GF-D8 (cell line): ENCODE measurements at regions not wholly inside any gene's neighbourhood (a gene's known extent, or its start where the extent isn't known, plus 50 kb on each side); places are given as distances from the start of the nearest gene placed in this dataset.

Source experiments
- DNase-seq: peaks from one replicate; lab custom pipeline; 2025; lab: John Stamatoyannopoulos, UW

DNA sequence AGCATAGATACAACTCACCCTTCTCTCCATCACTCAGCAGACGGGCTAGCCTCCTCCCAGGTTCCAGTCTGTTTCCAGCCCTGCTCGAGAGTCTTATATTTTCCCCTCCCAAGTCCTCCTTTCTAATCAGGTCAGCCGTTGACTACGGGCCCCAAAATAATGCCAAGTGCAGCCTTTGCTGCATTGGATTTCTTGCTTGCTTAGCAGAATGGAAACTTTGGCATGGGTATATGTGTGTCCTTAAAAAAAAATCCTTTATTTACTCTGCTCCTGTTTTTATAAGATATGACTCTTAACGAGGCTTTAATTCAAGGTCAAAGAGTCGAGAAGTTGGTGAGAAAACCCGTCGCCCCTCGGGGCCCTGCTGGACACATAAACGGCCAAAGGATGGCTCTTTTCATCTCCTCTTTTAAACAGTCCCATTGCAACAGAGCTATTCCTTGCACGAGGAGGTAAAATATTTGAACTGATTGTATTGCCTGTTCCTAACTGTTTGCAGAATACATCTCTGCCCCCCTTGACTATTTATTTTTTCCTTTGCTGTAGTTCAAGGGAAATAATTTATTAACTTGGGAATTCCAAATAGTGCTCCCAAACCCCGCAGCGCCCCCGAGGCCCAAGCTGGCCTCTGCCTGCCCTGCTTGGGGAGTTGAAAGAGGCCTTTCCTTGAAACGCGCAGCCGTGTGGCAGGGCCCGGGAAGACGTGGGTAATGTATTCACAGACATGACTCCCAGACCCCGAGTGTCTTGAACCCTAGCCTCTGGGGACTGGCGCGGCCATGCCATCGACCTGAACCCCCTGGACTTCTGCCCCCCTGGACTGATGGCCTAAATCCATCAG, 156.5 kb upstream of the MYL2 start:
- DNase-seq = no peak

DNA sequence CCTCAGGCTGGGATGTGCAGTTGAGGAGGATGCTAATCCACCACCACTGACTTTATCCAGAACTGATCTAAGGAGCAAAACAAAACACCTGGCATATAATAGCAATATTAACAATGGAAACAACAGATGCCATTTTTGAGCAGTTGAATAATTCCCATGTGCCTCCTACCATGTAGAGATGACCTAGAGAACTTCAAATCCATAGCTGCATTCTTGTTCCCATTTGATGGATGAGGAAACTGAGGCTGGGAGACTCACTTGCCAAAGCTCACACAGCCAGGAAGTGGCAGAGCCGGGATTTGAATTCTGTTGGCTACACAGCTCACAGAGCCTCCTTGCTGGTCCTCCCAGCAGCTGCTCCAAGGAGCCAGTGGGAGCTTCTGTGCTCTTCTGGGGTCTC, 155.8 kb upstream of the MYL2 start:
- DNase-seq = no peak

DNA sequence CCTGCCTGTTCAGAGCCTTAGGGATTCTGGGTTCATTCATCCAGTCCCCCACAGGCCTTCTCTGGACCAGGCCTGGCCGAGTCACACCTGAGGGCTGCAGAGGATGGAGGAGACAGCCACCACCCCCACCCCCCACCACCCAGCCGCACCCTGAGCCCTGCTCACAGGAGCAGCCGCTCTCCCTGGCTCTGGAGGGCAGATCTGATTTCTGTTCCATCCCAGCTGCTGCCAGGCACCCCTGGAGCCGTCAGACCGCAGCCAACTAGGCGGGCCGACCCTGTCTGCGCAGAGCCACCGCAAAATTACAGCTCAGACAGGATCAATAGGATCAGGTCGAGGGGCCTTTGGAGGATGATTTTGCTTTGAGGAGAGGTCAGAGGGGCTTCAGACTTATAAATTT, 154.6 kb upstream of the MYL2 start:
- DNase-seq = no peak

DNA sequence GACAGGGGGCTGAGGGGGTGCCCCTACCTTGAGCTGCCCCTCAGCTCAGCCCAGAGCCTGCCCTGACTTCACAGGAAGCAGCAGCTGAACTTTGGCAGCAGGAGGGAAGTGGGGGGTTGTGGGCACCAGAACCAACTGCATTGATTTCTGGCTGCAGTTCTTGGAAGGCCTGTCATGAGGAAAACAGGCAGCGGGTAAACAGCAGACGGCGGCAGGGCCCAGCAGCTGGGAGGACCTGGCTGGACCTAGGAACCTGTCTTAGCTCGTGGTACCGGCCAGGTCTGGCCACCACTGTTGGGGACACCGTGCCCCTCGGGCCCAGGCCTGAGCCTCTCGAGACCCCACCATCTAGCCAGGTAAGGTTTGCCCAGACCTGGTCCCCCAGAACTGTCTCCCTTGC, 154.2 kb upstream of the MYL2 start:
- DNase-seq = no peak

DNA sequence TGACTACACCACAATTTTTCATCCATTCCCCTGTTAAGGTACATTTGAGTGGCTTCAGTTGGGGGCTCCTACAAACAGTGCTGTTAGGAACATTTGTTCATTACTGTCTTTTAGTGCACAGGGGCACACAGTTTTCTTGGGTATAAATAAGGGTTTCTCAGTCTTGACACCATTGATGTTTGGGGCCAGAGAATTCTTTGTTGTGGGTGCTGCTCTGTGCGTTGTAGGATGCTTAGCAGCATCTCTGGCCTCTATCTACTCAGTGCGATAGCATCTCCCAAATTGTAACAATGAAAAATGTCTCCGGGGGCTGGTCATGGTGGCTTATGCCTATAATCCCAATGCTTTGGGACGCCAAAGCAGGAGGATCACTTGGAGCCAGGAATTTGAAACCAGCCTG, 153.0 kb upstream of the MYL2 start:
- no peak for DNase-seq

DNA sequence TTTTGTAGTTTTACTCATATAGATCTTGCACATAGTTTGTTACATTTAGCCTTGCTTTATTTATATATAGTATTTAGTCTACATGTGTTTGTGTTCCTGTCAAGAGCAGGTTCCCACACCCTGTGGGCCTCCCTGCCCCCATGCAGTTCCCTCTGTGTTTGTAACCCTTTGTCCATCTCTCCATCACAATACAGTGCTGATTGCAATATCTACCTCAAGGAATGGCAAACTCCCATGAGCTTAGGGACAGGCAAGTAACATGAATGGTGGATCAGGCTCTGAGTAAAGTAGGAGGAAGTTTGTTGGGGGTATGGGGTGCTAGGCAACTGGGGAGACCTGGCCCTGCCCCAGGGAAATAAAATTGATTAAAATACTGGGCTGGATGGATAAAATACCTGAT, 151.9 kb upstream of the MYL2 start:
- no peak for DNase-seq

DNA sequence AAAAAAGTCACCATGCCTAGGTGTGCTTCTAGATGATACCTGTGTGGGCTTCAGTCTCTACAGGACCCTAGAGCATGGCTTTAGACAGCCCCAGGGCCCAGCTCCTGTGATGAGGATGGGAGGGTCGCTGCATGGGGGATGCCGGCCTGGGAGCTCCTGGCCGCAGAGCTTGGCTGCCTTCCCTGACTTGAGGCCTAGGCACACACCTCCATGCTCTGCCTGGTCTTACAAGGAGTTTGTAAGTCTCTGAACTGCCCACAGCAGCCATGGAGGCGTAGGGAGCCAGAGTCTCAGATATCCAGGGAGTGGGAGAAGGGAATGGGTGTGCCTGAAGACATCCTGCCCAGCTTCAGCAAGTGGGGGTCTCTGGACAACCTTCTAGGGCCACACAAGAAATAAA, 149.5 kb upstream of the MYL2 start:
- no peak for DNase-seq

DNA sequence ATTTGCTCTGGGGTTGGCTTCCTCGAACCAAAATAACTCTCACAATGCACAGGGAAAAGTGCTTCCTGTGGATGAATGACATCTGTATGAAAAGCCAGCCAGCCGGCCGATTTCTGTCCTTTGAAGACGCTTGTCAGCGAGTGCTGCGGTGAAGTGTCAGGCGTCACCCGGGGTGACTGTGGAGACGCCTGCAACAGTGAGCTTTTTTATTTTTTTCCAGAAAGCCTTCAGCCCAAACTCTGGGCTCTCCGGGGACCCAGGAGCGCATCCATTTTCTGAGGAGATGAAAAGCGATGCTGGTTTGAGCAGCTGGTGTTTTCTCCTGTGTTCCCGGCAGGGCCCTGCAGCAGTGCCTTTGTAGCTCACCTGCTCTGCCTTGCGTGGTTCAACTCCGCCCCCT, 147.9 kb upstream of the MYL2 start:
- DNase-seq = no peak

DNA sequence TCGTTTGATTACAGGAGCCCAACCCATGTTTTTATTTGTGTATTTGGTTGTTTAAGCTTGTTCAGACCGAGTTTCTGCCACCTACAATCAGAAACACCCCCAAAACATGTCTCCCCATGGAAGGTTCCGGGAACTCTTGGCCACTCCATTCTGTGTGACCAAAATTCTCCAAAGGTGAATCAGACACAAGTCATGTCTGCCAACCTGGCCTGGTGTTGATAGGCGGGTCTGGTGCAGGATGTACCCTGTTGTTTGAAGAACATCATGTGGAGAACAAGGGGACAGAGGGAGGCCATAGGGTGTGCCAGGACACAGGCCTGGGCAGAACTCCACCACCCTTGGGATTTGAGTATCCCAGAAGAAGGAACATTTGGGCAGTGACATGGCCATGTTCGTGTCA, 147.1 kb upstream of the MYL2 start:
- DNase-seq = no peak

DNA sequence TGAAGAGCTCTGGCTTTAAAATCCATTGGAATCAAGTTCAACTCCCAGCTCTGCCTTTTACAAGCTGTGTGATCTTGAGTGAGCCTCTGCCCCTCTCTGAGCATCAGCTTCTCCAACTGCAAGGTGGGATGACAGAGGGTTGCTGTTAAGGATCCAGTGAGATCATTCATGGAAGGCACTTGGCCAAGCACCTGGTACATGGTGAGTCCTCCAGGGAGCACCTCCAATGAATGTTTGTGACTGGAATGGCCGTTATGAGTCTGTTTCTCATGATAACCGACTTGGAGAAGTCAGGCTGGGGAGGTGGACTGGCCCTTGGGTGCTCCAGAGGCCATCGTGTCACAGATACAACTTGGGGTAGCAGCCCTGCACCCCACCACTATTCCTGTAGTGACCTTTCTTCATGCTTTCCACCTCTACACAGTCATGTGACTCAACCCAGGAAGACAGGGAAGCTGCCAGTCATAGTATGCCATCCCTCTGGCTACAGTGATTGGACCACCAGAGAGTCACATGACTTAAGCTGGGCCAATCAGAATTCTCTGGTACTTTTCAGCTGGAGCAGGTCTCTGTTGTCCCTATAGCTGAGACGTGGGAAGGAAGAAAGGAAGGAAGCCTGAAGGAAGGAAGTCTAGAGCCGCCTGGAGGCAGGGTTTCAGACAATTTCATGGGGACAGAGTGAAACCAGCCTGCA, 146.5 kb upstream of the MYL2 start:
- DNase-seq = no peak

DNA sequence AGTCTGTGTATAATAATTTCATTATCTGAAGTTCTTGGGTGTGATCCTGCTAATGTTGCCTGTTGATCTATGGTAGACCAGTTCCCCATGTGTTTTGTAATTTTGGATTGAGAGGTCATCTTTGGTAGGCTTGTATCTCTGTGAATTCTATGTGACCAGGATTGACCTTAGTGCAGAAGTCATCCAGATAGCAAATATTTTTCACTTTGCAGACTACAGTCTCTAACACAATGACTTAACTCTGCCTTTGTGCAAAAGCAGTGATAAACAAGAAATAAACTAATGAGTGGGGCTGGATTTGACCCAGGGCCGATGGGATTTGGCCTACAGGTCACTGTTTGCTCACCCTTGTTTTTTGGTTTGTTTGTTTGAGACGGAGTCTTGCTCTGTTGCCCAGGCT, 144.6 kb upstream of the MYL2 start:
- no peak for DNase-seq

DNA sequence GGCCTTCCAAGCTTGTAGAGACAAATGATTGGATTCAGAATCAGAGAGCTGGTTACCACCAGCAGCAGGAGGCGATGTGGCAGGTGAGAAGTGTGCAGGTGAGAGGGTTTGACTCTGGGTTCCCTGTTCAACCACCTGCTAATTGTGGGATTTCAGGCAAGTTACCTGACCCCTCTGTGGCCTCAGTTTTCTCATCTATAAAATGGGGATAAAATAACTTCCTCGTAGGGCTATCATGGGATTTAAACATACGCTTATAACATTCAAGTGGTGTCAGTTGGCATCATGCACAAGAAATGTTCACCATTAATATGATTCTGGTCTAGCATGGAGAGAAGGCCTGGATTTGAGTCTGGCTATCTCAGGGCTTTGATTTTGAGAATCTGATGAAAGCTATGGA, 143.8 kb upstream of the MYL2 start:
- DNase-seq = no peak

DNA sequence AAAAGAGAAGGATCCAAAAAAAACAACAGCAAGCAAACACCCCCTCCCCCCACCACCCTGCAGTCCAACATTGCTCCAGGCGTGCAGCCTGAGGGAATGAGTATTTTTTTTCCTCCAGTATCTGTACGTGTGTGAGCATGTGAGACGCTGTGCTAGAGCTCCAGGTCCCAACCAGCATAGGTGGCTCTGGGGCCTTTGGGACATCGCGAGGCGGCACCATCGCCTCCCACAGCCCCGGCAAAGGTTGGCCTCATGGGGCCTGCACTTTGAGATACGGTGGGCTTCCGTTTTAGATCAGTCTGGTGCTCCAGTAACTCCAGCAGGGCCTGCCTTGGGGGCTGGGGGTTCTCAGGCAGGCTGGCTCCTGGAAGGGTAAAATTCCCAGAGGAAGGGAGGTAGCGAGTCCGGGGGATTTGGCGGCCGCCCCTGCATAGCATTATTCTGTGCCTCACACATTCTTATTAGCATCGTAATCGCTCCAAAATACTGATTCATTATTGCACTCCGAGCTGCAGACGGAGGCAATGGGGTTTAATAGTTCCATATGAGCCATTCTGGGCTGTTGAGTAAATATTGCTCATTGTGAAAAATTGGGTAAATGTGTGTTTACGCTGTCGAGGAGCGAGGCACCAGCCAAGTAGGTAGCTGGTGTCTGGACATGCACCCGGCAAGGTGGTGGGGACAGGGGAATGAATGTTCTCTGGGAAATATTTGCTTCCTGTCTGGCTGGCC, 143.1 kb upstream of the MYL2 start:
- DNase-seq = no peak

DNA sequence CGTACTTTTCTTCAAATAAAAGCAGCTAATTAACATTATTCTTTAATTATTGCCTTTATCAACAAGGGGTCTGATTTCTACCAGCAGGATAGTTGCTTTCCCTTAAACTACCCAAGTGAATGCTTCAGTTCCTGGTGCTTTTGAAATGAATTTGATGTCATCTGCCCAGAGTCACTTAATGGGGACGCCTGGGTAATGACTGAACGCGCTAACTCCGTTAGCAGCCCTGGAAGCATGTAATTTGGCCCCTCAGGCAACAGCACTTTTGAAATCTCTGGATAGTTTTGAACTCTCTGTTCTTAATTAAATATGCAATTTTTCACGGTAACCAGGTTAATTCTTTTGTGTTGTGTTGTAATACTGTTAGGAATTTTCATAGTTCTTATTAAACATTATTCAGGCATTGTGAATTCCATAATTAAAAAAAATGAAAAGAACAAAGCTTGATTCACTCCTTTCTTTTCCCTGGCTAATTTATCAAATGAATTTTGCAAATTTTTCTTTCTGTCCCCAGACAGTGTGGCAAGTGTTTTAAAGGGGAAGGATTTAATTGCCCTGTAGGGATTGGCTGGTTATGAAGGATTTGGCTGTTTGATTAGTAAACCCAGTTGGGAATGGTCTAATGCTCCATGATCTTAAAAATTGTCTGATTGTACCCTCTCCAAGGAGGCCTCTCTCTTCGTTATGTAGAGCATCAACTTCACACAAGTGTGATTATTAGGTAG, 137.5 kb upstream of the MYL2 start:
- DNase-seq = no peak

DNA sequence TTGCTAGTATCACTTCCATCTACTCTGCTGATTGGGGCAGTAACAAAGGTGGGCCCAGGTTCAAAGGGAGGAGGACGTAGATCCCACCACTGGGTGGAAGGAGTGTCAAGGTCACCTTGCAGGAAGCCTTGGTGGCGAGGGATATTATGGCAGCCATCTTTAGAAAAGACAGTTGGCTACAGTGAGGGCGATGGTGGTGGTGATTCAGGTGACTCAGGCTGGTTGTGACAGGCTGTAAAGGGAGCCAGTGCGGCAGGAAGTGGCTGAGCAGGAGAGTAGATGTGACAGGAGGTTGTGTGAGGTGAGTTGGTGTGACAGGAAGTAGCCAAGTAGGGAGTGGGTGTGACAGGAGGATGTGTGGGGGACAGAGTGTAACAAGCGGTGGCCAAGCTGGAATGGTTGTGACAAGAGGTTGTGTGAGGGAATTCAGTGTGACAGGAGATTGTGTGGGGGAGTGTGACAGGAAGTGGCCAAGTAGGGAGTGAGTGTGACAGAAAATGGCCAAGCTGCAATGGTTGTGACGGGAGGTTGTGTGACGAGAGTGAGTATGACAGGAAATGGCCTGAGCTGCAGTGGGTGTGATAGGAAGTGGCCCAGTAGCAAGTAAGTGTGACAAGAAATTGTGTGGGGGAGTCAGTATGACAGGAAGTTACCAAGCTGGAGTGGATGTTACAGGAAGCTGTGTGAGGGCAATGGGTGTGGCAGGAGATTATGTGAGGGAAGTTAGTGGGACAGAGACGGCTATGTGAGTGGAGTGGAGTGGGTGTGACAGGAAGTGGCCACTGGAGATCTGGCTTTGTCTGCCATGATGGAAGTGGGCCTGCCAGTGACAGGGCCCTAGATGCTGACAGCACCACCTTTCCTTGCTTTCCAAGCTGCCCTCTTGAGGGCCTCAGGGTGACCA, 136.5 kb upstream of the MYL2 start:
- DNase-seq = peak; percentile 88

DNA sequence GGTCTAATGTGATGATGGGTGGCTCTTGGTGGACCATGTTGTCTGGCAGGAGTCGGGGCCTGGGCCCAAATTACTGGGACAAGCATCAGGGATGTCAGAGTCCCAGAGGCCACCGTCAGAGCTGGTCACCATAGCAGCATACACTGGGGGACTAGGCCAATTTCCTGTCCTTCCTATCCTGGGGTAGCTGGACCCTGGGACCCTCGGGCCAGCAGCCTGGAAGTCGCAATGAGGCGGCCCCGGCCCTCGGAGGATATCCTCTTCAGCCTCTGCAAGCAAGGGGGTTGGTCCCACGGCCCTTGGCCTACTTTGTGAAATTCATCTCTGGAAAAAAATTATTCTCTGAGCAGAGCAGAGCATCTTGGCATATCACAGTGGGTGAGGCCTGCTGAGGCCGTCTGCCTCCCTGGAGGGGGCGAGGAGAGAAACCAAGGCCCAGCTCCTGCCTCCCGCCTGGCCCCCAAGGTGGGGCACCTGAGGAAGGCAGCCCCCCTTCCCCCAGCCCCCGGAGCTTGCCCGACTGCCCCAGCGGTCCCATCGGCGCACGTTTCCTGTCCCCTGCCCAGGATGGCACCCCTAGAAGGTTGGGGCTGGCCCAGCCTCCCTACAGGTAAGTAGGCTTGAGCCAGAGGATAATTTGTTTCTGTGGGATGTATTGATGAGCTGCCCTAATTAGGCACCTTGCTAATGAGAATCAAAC, 135.0 kb upstream of the MYL2 start:
- no peak for DNase-seq

DNA sequence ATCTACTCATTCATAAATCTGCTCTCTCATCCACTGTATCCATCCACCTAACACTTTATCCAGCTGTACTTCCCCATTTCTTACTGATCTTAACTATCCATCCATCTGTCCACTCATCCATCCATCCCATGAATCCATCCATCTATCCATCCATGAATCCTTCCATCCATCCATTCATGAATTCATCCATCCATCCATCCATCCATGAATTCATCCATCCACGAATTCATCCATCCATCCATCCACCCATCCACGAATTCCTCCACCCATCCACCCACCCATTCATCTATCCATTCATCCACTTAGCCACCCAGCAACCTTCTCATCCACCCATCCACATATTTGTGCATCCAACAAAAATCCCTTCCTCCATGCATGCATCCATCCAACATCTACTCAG, 128.6 kb upstream of the MYL2 start:
- DNase-seq = no peak

DNA sequence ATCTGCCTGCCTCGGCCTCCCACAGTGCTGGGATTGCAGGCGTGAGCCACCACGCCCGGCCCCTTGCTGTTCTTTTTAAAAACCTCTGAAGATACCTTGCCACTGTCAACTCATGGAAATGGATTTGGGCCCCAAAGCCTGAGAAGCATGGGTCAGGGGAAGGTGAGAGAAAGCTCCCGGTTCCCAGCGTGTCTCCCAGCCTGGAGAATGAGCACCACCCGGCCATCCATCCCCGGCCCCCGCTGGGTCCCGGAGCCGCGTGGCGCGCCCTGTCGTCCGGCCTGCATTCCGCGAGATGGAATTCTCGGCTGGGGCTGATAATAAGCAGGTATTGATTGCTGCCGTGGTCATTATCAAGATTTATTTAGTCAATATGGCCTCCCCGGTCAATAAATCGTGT, 126.5 kb upstream of the MYL2 start:
- DNase-seq = no peak

DNA sequence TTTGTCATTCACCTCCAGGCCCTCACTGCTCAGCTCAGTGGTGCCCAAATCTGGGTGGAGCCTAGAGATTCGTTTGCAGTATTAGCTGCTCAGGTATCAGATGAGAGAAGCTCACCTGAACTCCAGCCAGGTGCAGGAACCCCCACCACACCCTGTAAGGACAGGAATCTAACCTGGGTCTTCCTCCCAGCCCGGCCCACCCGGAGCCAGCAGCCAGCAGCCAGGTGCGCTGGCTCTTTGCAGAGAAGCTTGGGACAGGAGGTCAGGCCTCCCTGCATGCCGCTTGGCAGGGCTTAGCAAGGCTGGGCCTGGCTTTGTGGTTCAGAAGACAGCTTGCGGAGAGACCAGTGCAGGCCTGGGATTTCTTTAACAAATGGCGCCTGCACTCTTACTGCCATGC, 125.6 kb upstream of the MYL2 start:
- DNase-seq = no peak

DNA sequence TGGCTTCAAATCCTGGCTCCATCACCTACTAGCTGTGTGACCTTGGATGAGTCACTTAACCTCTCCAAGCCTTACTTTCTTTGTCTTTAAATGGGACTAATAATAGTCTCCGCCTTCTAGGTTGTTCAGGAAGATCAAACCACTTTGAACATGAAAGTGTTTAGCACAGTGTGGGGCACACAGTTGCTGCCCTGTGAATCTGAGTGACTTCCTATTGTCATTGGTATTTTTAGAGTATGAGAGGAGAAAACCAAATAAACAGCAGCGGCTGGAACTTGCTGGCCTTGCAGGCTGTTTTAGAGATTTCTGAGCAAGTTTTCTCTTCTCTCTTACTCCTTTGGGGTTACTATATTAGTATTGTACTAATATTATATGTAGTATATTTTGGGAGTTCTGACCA, 120.7 kb upstream of the MYL2 start:
- no peak for DNase-seq

DNA sequence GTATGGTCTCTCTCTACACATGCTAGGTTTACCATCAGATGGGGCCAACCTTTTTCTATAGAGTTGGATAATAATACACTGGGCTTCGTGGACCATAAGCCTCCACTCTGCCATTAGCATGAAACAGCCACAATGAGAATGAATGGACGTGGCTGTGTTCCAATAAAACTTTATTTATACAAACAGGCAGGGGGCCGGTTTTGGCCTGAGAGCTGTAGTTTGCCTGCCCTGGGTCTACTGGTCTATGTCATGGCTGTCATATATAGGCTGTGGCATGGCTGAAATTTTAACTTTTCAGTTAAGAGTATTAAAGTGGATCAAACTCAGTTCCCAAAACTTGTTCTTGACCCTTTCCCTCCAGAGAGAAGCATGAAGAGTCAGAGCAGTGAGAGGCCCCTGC, 120.3 kb upstream of the MYL2 start:
- DNase-seq = no peak
